ENCODE measurements at regions not wholly inside any gene's neighbourhood (a gene's known extent, or its start where the extent isn't known, plus 50 kb on each side); places are given as distances from the start of the nearest gene placed in this dataset.
"Not testable (repeated sequence)": the region's sequence is repeated elsewhere in the genome, so short reads cannot be mapped to it uniquely, and the experiment has no call there.

GRCh38 chr14:19052977-19053376, 85.7 kb downstream of the POTEM start:
- not testable (repeated sequence) for ATAC-seq

- not testable (repeated sequence) for ATAC-seq
Observed at GRCh38 chr14:19053426-19054050, 86.3 kb downstream of the POTEM start.

GRCh38 chr14:19054108-19054721, 87.0 kb downstream of the POTEM start:
- ATAC-seq: not testable (repeated sequence)

- not testable (repeated sequence) for ATAC-seq
Observed at GRCh38 chr14:19054934-19055333, 87.7 kb downstream of the POTEM start.

GRCh38 chr14:19059066-19059465, 91.8 kb downstream of the POTEM start:
- not testable (repeated sequence) for ATAC-seq

- ATAC-seq: peak; percentile 48
Observed at GRCh38 chr14:19061689-19062450, 94.6 kb downstream of the POTEM start.

GRCh38 chr14:19068957-19069356, 101.7 kb downstream of the POTEM start:
- ATAC-seq: not testable (repeated sequence)

- not testable (repeated sequence) for ATAC-seq
Observed at GRCh38 chr14:19072518-19072917, 105.3 kb downstream of the POTEM start.

- ATAC-seq: not testable (repeated sequence)
Observed at GRCh38 chr14:19088632-19089031, 121.4 kb downstream of the POTEM start.

- ATAC-seq: not testable (repeated sequence)
Observed at GRCh38 chr14:19093227-19093626, 126.0 kb downstream of the POTEM start.

GRCh38 chr14:19094731-19095130, 127.5 kb downstream of the POTEM start:
- not testable (repeated sequence) for ATAC-seq

- ATAC-seq: not testable (repeated sequence)
Observed at GRCh38 chr14:19095167-19095566, 127.9 kb downstream of the POTEM start.

GRCh38 chr14:19096467-19096866, 129.2 kb downstream of the POTEM start:
- not testable (repeated sequence) for ATAC-seq

- ATAC-seq: not testable (repeated sequence)
Observed at GRCh38 chr14:19096876-19097275, 129.6 kb downstream of the POTEM start.

GRCh38 chr14:19097306-19097705, 130.1 kb downstream of the POTEM start:
- ATAC-seq: not testable (repeated sequence)

GRCh38 chr14:19097750-19098149, 130.5 kb downstream of the POTEM start:
- not testable (repeated sequence) for ATAC-seq

GRCh38 chr14:19098230-19098629, 131.0 kb downstream of the POTEM start:
- peak; percentile 19 for ATAC-seq

GRCh38 chr14:19098732-19099131, 131.5 kb downstream of the POTEM start:
- ATAC-seq: peak; percentile 9

- ATAC-seq: not testable (repeated sequence)
Observed at GRCh38 chr14:19099336-19099735, 132.1 kb downstream of the POTEM start.

- not testable (repeated sequence) for ATAC-seq
Observed at GRCh38 chr14:19099939-19100338, 132.7 kb downstream of the POTEM start.

- not testable (repeated sequence) for ATAC-seq
Observed at GRCh38 chr14:19105551-19105950, 138.3 kb downstream of the POTEM start.

- ATAC-seq: not testable (repeated sequence)
Observed at GRCh38 chr14:19109887-19110286, 142.7 kb downstream of the POTEM start.

GRCh38 chr14:19120383-19120782, 153.1 kb downstream of the POTEM start:
- not testable (repeated sequence) for ATAC-seq

All from esophagus mucosa (tissue), 1 donor.